Memory B cell (primary cell): ENCODE measurements at regions not wholly inside any gene's neighbourhood (a gene's known extent, or its start where the extent isn't known, plus 50 kb on each side); places are given as distances from the start of the nearest gene placed in this dataset.

Source experiments
- ATAC-seq: fragments of 150-1000 bp; cut with Tn5 transposase; 2 replicates; pipeline ENCODE4 v1.10.0; 2021; ENCODE audit warnings: low read depth, mild to moderate bottlenecking, moderate library complexity
- DNase-seq, 2 donors: peaks; one replicate each; pipeline ENCODE4 v3.0.0; 2022; ENCODE audit warnings: low spot score in 2 of 2
- H3K27ac Mint-ChIP-seq: one replicate; pipeline ENCODE4 v1.8.0; 2022; ENCODE audit warnings: mild to moderate bottlenecking, moderate library complexity, mixed read lengths
- H3K27me3 Mint-ChIP-seq: one replicate; pipeline ENCODE4 v1.8.0; 2022; ENCODE audit warnings: mixed read lengths
- H3K36me3 Mint-ChIP-seq: one replicate; pipeline ENCODE4 v1.8.0; 2022; ENCODE audit warnings: mild to moderate bottlenecking, mixed read lengths
- H3K4me1 Mint-ChIP-seq: one replicate; pipeline ENCODE4 v1.8.0; 2022; ENCODE audit warnings: mixed read lengths
- H3K4me3 Mint-ChIP-seq: one replicate; pipeline ENCODE4 v1.8.0; 2022; ENCODE audit warnings: mild to moderate bottlenecking, moderate library complexity, mixed read lengths
- H3K9me3 Mint-ChIP-seq: one replicate; pipeline ENCODE4 v1.8.0; 2022; ENCODE audit warnings: mixed read lengths

GRCh38 chr12:77599782-77600467 is 230.8 kb upstream of the NAV3 start:
- DNase-seq (no peak), ATAC-seq (no peak)
- H3K4me1 Mint-ChIP-seq = no peaks in the 10 kb centered on the region
- no peaks in the 10 kb centered on the region for H3K36me3 Mint-ChIP-seq
- H3K9me3 Mint-ChIP-seq = no peaks in the 10 kb centered on the region
- H3K27me3 Mint-ChIP-seq = no peaks in the 10 kb centered on the region
- H3K27ac Mint-ChIP-seq = no peak overlapping the region
- H3K4me3 Mint-ChIP-seq = no peak overlapping the region

DNA sequence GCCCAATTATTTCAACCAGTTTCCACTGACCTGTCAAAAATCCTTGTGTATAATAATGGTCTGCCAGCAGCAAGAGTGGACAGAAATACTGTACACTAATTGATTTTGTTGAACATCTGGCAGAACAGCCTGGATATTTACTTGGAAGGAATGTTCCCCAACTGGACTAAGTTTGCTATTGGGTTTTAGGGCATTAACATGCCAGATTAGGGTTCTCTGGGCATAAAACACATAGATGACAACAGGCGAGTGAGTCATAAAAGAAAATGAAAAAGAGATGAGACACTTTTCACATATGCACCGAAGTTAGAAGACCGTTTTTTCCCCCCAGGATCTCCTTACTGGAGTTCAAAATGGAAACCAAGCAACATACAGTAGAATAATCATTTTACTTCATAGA is 236.3 kb upstream of the NAV3 start:
- Mint-ChIP-seq H3K9me3 (no peaks in the 10 kb centered on the region), H3K4me3 (no peak overlapping the region), H3K4me1 (no peaks in the 10 kb centered on the region), H3K27ac (no peak overlapping the region), H3K27me3 (no peaks in the 10 kb centered on the region), H3K36me3 (no peaks in the 10 kb centered on the region)
- DNase-seq = no peak
- no peak for ATAC-seq

- no peaks in the 10 kb centered on the region for H3K27me3 Mint-ChIP-seq
- no peaks in the 10 kb centered on the region for H3K4me1 Mint-ChIP-seq
Observed at GRCh38 chr12:77592836-77593235, 237.9 kb upstream of the NAV3 start.

DNA sequence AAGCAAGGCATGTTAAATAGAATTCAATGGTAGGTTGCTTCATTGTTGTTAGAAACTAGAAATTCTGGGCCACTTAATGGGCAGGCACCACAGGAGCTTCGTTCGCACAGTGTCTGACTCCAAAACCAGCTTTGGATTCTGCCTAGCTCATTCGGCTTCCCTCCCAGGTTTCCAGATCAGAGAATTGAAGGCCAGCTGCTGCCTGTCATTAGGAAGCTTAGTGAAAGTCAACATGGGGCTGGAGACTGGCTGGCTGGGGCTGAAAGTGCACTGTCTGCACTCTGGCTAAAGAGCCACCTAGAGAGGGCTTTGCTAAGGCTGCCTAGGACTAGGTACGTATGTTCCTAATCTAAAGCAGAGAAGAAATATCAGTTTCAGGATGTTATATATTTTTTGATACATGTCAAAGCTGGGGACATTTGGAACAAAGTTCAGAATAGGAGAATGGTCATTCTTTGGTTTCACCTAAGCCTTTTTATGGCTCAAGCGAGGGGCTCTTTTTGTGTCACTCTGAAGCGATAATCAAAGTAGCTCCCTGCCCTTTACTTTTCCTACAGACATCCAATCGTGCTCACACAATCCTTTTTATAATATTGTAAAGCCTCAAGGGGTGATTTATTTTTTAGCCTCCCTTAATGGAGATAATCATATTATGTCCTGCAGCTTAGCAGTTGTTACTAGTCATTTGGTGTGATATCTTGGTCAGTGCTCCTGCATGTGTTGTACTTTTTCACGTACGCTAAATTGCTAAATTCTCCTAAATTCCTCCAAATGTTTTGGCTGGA is 238.5 kb upstream of the NAV3 start:
- H3K4me3 Mint-ChIP-seq = no peak overlapping the region
- H3K4me1 Mint-ChIP-seq = no peaks in the 10 kb centered on the region
- H3K27ac Mint-ChIP-seq = no peak overlapping the region
- no peaks in the 10 kb centered on the region for H3K9me3 Mint-ChIP-seq
- no peak for ATAC-seq
- no peak for DNase-seq
- no peaks in the 10 kb centered on the region for H3K36me3 Mint-ChIP-seq
- no peaks in the 10 kb centered on the region for H3K27me3 Mint-ChIP-seq

More at GRCh38 chr12:77592836-77593235, 237.9 kb upstream of the NAV3 start:
- no peaks in the 10 kb centered on the region for H3K9me3 Mint-ChIP-seq
- H3K36me3 Mint-ChIP-seq = no peaks in the 10 kb centered on the region
- DNase-seq (no peak), ATAC-seq (no peak)
- H3K4me3 Mint-ChIP-seq = no peak overlapping the region
- no peak overlapping the region for H3K27ac Mint-ChIP-seq

GRCh38 chr12:77590306-77590705 is 240.4 kb upstream of the NAV3 start:
- no peaks in the 10 kb centered on the region for H3K4me1 Mint-ChIP-seq
- no peaks in the 10 kb centered on the region for H3K36me3 Mint-ChIP-seq
- no peak for ATAC-seq
- no peaks in the 10 kb centered on the region for H3K27me3 Mint-ChIP-seq
- no peaks in the 10 kb centered on the region for H3K9me3 Mint-ChIP-seq
- H3K27ac Mint-ChIP-seq = no peak overlapping the region
- no peak overlapping the region for H3K4me3 Mint-ChIP-seq
- DNase-seq = no peak

DNA sequence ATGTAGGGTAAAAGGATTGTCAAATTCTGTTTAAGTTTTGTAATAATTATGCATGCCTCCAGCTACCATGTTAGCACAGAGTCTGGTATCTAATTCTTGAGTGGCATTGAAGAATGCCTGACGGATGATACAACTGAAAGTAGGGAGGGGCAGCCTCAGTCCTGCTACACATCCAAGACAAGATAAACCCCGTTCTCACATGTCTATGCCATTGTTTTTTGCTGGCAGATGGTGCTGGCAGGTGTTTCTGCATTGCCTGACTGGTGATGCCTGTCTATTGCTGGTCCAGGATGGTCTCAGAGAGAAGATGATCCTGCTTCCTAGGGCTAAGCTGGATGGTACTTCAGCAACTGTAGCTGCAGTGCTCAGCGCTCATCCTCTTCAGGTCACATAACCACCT is 245.8 kb upstream of the NAV3 start:
- Mint-ChIP-seq H3K36me3 (no peaks in the 10 kb centered on the region), H3K27ac (no peak overlapping the region), H3K9me3 (no peaks in the 10 kb centered on the region), H3K4me1 (no peaks in the 10 kb centered on the region), H3K27me3 (peaks cover 2% of the 10 kb centered on the region), H3K4me3 (no peak overlapping the region)
- ATAC-seq (no peak), DNase-seq (no peak)

DNA sequence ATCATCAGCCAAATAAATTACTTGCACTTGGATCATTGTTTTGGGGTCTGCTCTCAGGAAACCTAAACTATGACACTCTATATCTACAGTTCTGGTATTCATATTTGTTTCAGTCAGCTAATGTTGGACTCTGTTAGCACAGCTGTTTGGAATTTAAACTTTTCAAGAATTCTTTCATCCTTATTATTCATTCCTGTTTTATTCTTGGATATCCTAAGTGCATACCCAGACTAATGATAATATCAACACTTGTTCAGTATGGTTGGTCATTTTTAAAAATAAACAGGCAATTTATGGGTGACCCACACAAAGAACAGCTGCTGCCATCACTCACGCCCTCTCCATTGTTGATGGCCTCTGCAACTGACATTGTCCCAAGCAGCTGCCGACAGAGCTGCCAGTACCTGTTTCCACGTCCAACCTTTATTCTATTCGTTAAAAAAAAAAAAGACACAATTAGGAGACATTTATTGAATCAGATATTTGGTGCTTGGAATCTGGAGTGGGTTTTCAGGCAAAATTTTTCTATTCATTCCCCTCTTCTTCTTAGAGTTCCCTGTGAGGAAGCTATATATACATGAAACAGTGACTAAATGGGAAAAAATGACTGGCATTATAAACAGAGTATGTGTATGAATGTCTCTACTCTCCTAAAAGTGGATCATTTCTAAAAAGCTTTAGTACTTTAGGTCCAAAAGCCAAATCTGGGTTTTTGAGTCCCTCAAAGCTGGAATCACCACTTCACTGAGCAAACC is 252.1 kb upstream of the NAV3 start:
- H3K9me3 Mint-ChIP-seq = no peaks in the 10 kb centered on the region
- H3K27ac Mint-ChIP-seq = no peak overlapping the region
- H3K36me3 Mint-ChIP-seq = no peaks in the 10 kb centered on the region
- no peak overlapping the region for H3K4me3 Mint-ChIP-seq
- no peak for DNase-seq
- no peaks in the 10 kb centered on the region for H3K4me1 Mint-ChIP-seq
- peaks cover under 1% of the 10 kb centered on the region for H3K27me3 Mint-ChIP-seq
- ATAC-seq = no peak

- Mint-ChIP-seq H3K4me1 (no peaks in the 10 kb centered on the region), H3K4me3 (no peak overlapping the region), H3K36me3 (no peaks in the 10 kb centered on the region), H3K27ac (no peak overlapping the region), H3K27me3 (no peaks in the 10 kb centered on the region), H3K9me3 (no peaks in the 10 kb centered on the region)
- DNase-seq (no peak), ATAC-seq (no peak)
Observed at GRCh38 chr12:77577791-77578190, 252.9 kb upstream of the NAV3 start.

DNA sequence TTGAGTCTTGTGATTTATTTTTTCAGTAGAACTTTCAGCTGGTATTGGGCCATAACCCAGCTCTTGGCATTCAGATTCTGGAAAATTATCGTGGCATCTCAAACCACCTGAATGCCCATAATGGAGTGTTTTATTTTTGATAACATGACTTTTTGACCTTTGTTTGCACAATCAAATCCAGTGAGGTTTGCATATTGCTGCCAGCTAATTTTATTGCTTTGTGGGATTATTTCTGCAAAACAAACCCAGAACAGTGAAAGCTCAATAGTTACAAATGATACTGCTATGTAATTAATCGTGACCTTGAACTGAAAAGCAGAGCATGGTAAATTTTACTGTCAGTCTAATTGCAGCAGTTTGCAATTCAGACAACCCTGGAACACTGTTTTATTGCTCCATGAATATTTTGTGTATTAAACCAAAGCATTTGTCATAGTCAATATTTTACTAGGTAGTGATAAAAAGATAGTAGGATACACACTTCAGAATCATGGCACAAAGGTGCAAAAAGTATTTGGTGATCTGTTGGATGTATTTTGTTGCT is 255.2 kb upstream of the NAV3 start:
- Mint-ChIP-seq H3K4me1 (no peaks in the 10 kb centered on the region), H3K4me3 (no peak overlapping the region), H3K36me3 (no peaks in the 10 kb centered on the region), H3K27ac (no peak overlapping the region), H3K27me3 (no peaks in the 10 kb centered on the region), H3K9me3 (no peaks in the 10 kb centered on the region)
- no peak for DNase-seq
- ATAC-seq = no peak

DNA sequence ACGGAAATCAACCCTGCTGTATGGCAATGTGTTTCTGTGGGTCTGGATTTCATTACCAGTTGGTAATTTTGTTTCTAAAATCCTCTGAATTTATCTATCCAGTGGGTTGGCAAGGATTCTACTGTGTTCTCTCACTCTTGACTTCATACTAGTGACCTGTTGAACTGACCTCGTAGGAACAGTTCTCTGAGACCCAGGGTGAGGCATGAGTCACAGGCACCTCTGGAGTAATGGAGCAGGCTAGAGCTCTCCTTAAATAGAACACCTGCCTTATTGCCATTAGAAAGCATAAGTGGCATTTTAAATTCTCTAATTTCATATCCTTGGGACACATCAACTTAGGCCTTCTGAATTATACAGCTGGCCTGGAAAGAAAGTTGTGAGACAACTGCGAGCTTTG is 258.3 kb upstream of the NAV3 start:
- no peak overlapping the region for H3K4me3 Mint-ChIP-seq
- H3K27me3 Mint-ChIP-seq = no peaks in the 10 kb centered on the region
- H3K36me3 Mint-ChIP-seq = no peaks in the 10 kb centered on the region
- ATAC-seq = no peak
- no peaks in the 10 kb centered on the region for H3K9me3 Mint-ChIP-seq
- no peak overlapping the region for H3K27ac Mint-ChIP-seq
- DNase-seq = no peak
- H3K4me1 Mint-ChIP-seq = no peaks in the 10 kb centered on the region

DNA sequence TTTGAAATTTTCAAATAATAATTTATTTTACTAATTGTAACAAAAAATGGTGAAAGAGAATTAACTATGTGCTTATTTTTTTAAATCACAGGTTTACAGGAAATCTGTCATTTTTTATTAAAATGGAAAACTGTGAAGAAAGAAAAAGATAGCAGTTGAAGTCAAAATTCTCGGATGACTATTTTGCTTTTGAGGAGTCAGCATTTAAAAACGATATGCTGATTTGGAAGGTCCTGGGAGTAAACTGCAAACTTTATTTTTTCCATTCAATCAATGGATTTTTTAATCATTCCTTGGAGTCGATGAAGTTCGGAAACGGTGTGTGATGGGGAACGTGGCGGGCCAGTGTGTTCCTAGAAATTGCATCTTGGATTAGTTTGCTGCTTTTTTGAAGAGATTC is 258.9 kb upstream of the NAV3 start:
- H3K4me3 Mint-ChIP-seq = no peak overlapping the region
- DNase-seq = no peak
- no peaks in the 10 kb centered on the region for H3K9me3 Mint-ChIP-seq
- H3K27me3 Mint-ChIP-seq = no peaks in the 10 kb centered on the region
- H3K27ac Mint-ChIP-seq = no peak overlapping the region
- H3K36me3 Mint-ChIP-seq = no peaks in the 10 kb centered on the region
- no peak for ATAC-seq
- H3K4me1 Mint-ChIP-seq = no peaks in the 10 kb centered on the region

DNA sequence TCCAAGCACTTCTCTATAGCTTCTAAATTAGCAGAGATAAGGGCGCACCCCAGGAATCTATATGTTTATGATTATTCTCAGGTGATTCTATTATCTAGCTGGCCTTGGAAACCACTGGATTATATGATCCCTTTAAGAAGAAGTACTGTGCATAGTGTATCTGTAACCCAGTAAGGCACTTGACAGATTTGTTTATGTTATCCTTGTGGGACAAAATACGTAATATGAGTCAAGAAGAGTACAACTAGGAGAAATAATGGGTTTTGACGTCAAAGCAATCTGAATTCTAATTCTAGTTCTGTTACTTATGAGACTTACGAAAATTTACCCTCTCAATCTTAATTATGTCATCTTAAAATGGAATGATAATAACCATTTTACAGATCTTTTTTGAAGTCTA is 259.6 kb upstream of the NAV3 start:
- Mint-ChIP-seq H3K4me1 (no peaks in the 10 kb centered on the region), H3K27me3 (no peaks in the 10 kb centered on the region), H3K4me3 (no peak overlapping the region), H3K9me3 (no peaks in the 10 kb centered on the region), H3K36me3 (no peaks in the 10 kb centered on the region), H3K27ac (no peak overlapping the region)
- DNase-seq (no peak), ATAC-seq (no peak)

GRCh38 chr12:77569876-77570275 is 260.8 kb upstream of the NAV3 start:
- Mint-ChIP-seq H3K36me3 (no peaks in the 10 kb centered on the region), H3K27me3 (no peaks in the 10 kb centered on the region), H3K27ac (no peak overlapping the region), H3K4me1 (no peaks in the 10 kb centered on the region), H3K9me3 (no peaks in the 10 kb centered on the region), H3K4me3 (no peak overlapping the region)
- no peak for DNase-seq
- ATAC-seq = no peak

GRCh38 chr12:77560714-77561113 is 270.0 kb upstream of the NAV3 start:
- ATAC-seq (no peak), DNase-seq (no peak)
- H3K9me3 Mint-ChIP-seq = no peaks in the 10 kb centered on the region
- H3K36me3 Mint-ChIP-seq = no peaks in the 10 kb centered on the region
- no peak overlapping the region for H3K27ac Mint-ChIP-seq
- H3K4me1 Mint-ChIP-seq = no peaks in the 10 kb centered on the region
- no peak overlapping the region for H3K4me3 Mint-ChIP-seq
- no peaks in the 10 kb centered on the region for H3K27me3 Mint-ChIP-seq
